Colonic mucosa (tissue), 4 donors: ENCODE measurements at regions not wholly inside any gene's neighbourhood (a gene's known extent, or its start where the extent isn't known, plus 50 kb on each side); places are given as distances from the start of the nearest gene placed in this dataset.

Experiments
- DNase-seq: peaks from one replicate; pipeline ENCODE4 v3.0.0-alpha.2; 2020
- H3K27ac ChIP-seq: fragments of 200-600 bp; one replicate; pipeline ENCODE4 v1.8.0; 2021
- H3K27me3 ChIP-seq: fragments of 200-600 bp; one replicate; pipeline ENCODE4 v1.8.0; 2021
- H3K36me3 ChIP-seq: fragments of 200-600 bp; one replicate; pipeline ENCODE4 v1.8.0; 2021
- H3K4me1 ChIP-seq: fragments of 200-600 bp; one replicate; pipeline ENCODE4 v1.8.0; 2021; ENCODE audit warnings: mild to moderate bottlenecking
- H3K4me3 ChIP-seq: fragments of 200-600 bp; one replicate; pipeline ENCODE4 v1.8.0; 2021
- H3K9ac ChIP-seq, 2 donors: one replicate each; pipeline ENCODE4 v1.7.0; 2013; ENCODE audit warnings: control low read depth in 2 of 2, low read depth in 2 of 2, low read length in 2 of 2
- H3K9me3 ChIP-seq: fragments of 200-600 bp; one replicate; pipeline ENCODE4 v1.8.0; 2021
- intact Hi-C: fragments of 100-400 bp; cut with DNase I; formaldehyde crosslinking; loops from one replicate; pipeline ENCODE4 v1.14.1; 2022
- TF ChIP-seq, protein P1 (sequence below): fragments of 200-600 bp; IDR thresholded peaks from one replicate; pipeline ENCODE4 v1.8.0; 2022; ENCODE audit warnings: antibody characterized with exemption, mild to moderate bottlenecking
- donor health status: healthy.
- donor health status: DM: no; HTN: no; CAD: no.
- donor health status: DM: no; HTN: no; CAD: no.

DNA sequence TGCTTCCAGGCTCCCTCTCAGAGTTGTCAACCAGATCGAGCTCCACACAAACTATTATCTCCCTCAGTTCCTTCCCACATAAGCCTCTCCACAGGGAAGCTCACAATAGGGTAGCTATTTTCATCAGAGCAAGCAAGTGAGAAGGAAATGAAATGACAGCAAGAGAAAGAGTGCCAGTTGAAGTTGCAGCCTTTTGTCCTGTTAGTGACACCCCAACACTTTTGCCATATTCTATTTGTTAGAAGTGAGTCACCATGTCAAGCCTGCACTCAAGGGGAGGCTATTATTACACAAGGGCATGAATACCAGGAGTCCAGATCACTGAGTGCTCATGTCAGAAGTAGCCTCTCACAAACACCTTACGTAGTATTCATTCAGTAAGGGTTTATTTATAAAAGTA, 266.3 kb upstream of the NOCT start:
- Histone ChIP-seq H3K9ac (no peak overlapping the region), H3K27ac (no peak overlapping the region), H3K4me1 (no peaks in the 10 kb centered on the region), H3K27me3 (no peaks in the 10 kb centered on the region), H3K36me3 (no peaks in the 10 kb centered on the region), H3K4me3 (no peak overlapping the region), H3K9me3 (no peaks in the 10 kb centered on the region)
- no peak for DNase-seq
- intact Hi-C loops, result no loop called here
- TF ChIP-seq, protein P1, sequence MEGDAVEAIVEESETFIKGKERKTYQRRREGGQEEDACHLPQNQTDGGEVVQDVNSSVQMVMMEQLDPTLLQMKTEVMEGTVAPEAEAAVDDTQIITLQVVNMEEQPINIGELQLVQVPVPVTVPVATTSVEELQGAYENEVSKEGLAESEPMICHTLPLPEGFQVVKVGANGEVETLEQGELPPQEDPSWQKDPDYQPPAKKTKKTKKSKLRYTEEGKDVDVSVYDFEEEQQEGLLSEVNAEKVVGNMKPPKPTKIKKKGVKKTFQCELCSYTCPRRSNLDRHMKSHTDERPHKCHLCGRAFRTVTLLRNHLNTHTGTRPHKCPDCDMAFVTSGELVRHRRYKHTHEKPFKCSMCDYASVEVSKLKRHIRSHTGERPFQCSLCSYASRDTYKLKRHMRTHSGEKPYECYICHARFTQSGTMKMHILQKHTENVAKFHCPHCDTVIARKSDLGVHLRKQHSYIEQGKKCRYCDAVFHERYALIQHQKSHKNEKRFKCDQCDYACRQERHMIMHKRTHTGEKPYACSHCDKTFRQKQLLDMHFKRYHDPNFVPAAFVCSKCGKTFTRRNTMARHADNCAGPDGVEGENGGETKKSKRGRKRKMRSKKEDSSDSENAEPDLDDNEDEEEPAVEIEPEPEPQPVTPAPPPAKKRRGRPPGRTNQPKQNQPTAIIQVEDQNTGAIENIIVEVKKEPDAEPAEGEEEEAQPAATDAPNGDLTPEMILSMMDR, result no peak

- H3K4me1 ChIP-seq, result no peaks in the 10 kb centered on the region
- H3K27me3 ChIP-seq, result no peaks in the 10 kb centered on the region
- TF ChIP-seq, protein P1, result no peak
- no peak overlapping the region for H3K9ac ChIP-seq
- intact Hi-C loops, result no loop called here
- H3K9me3 ChIP-seq, result no peaks in the 10 kb centered on the region
- no peak for DNase-seq
- no peak overlapping the region for H3K27ac ChIP-seq
- no peak overlapping the region for H3K4me3 ChIP-seq
- H3K36me3 ChIP-seq, result no peaks in the 10 kb centered on the region
Observed at GRCh38 chr4:138741766-138742377, 273.7 kb upstream of the NOCT start.

- no peak for DNase-seq
- Histone ChIP-seq H3K36me3 (no peaks in the 10 kb centered on the region), H3K9me3 (no peaks in the 10 kb centered on the region), H3K9ac (no peak overlapping the region), H3K4me1 (no peaks in the 10 kb centered on the region), H3K27ac (no peak overlapping the region), H3K27me3 (no peaks in the 10 kb centered on the region), H3K4me3 (no peak overlapping the region)
- intact Hi-C loops, result no loop called here
- TF ChIP-seq, protein P1, result no peak
Observed at GRCh38 chr4:138740816-138741745, 274.5 kb upstream of the NOCT start.

DNA sequence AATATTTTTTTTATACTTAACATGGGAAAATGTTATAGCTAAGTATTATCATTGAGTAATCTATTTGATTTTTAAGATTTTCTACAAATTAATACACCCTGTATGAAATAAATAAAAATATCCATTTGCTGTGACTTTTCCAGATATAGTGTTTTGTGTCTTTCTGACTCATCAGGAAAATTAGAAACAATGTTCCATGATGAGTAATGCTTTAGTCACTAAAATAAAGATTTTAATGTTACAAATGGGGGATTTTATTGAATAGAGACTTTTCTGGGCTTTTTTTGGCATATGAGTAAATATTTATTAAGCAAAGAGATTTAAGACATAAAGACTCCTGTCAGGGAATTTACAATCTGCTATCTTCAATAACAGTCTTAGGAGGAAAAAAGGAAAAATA, 279.2 kb upstream of the NOCT start:
- no peak for DNase-seq
- TF ChIP-seq, protein P1, result no peak
- intact Hi-C loops, result no loop called here
- no peak overlapping the region for H3K27ac ChIP-seq
- H3K9me3 ChIP-seq, result no peaks in the 10 kb centered on the region
- no peaks in the 10 kb centered on the region for H3K36me3 ChIP-seq
- no peaks in the 10 kb centered on the region for H3K27me3 ChIP-seq
- H3K4me1 ChIP-seq, result no peaks in the 10 kb centered on the region
- H3K4me3 ChIP-seq, result no peak overlapping the region
- H3K9ac ChIP-seq, result no peak overlapping the region

GRCh38 chr4:138734746-138735145, 280.8 kb upstream of the NOCT start:
- DNase-seq, result no peak
- Histone ChIP-seq H3K9ac (no peak overlapping the region), H3K4me3 (no peak overlapping the region), H3K4me1 (no peaks in the 10 kb centered on the region), H3K9me3 (no peaks in the 10 kb centered on the region), H3K36me3 (no peaks in the 10 kb centered on the region), H3K27ac (no peak overlapping the region), H3K27me3 (no peaks in the 10 kb centered on the region)
- intact Hi-C loops, result no loop called here
- TF ChIP-seq, protein P1, result no peak
